Superior temporal gyrus (tissue), 1 donor: ENCODE measurements at regions not wholly inside any gene's neighbourhood (a gene's known extent, or its start where the extent isn't known, plus 50 kb on each side); places are given as distances from the start of the nearest gene placed in this dataset.

Experiments used
- DNase-seq: peaks from one replicate; pipeline ENCODE4 v3.0.0-alpha.2; 2016; ENCODE audit errors: extremely low spot score

DNA sequence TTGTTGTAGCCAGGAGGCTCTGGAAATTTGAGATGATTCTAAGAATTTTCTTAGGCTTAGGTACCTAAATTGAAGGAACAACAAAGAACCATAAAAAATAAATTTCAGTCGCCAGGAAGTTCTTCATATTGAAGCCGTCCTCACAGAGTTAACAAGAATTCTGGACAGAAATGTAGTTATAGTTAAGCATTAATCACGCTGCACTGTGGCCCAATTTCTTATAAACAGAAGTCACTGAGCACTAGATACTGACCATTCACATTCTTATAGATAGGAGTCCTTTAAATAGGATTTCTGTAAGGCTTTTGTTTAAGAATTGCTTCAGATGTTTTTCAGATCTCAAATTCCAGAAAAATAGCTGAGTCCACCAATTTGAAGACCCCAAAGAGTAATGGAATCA is 256.2 kb upstream of the PITRM1 start:
- DNase-seq, result no peak

DNA sequence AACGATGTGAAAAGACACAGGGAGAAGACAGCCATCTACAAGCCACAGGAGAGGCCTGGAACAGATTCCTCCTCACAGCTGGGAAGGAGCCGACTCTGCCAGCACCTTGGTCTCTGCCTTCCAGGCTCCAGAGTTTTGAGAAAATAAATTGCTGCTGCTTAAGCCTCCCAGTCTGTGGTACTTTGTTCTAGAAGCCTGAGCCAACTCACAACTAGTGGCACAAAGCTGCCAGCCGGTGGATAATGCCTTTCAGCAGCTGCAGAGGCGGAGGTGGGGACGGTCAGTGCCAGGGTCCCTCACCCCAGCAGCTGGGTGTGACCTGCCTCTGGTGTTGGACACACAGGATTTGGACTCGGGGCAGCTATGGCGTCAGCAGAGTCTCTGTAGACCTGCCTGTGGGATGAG is 255.4 kb upstream of the PITRM1 start:
- DNase-seq, result no peak

DNA sequence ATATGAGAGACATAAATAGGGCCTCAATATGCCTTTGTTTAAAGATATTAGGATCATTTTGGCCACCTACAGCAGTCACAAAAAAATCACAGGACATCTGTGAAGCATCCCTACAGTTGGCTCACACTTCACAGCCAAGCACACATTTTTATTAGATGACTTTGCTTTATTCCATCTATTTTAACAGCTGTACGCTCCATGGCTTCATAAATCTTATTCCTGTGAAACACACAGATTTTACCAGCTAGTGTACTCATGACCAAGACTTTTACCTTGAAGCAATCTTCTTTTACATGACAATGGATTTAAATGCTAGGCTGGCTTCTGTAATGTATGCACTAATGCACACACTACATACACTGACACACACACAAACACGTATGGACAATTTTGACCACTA is 254.8 kb upstream of the PITRM1 start:
- DNase-seq, result no peak

DNA sequence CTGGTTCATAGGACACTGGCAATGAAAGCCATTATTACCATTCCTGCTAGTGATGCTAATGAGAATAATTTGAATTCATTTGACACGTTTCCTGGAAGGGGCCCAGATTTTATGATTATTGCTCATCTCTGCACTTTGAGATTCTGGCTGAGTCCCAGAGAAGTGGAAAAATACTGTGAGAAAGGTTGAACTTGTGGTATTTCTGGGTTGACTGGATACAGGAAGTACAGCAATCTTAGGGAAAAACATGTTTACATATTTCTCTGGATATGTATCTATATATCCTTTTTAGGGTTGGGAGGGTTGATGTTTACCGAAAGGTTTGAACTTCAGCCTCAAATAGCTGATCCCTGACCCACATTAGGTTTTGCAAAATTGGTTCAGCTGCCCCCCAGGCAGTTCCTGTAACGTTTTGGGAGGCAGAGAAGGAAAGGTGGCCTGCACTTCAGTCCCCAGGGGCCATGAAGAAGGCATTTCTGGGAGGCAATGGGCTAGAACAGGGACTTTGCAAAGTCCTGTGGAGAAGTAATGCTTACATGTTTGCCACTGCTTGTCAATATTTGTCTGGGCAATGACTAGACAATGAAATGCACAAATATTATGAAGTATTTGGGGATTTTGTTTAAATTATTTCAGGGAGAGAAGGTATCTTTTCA is 253.7 kb upstream of the PITRM1 start:
- DNase-seq, result no peak

DNA sequence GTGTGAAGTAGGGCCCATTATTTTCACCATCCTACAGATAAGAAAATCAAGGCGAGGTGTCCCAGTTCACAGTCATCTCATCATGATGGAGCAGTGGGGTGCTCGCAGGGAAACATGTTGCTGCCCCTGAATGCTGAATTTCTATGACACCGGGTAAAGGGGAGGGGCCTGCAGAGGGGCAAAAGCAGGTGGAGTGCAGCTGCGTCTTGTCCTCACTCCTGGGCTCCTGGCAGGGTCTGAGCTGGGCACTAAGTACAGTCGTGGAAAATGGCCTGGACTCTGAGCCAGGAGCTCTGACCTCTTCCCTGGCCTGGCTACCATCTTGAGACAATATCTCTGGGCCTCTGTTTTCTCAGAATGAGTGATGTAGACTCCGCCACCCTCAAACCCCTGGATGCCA is 253.1 kb upstream of the PITRM1 start:
- DNase-seq, result no peak

DNA sequence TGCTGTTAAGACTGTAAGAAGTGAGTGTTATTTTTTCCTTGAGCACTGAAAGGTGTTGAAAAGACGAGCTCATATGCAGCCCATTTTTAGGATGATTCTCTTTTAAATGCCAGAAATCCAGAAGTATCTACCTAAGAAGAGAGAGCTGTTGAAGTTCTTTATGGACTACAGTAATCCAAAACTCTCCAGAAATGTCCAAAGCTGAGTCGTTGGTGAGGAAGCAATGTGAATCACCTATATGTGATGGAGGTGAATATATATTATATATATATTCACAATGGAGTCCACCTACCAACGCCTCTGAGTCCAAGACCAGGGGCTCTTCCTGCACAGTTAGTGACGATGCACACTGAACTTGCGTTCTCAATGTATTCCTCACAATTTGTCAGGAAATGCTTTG is 252.7 kb upstream of the PITRM1 start:
- DNase-seq, result no peak

DNA sequence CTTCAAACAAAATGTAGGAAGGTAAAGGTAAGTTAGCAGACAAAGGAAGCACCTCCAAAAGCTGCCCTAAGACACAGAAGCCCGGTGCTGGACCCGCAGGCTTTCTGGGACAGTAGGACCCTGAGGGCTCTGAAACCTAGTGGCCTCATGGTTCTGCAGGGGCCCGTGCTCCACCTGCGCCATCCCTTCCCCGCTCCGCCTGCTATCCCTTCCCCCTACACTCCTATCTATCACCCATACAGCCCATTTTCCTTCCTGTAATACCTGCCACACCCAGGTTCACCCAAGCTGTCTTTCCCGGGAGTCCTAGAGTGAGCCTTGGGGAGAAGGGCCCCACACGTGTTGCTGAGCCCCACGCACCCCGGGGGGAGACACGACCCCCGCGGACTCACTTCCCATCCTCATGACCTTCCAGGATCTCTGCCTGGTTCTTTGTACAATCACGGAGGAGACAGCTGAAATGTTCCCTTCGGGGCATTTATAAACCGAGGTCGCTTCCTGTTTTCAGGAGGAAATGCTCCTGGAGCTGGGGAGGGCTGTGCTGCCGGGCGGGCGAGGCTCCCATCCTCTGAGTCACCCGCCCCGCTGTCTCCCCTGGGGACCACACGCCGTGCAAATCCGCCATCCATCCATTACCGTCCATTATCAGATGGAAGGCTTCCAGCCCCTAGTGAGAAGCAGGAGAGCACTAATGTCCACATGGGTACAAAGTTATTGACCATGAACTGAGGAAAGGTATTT is 251.7 kb upstream of the PITRM1 start:
- DNase-seq, result no peak

DNA sequence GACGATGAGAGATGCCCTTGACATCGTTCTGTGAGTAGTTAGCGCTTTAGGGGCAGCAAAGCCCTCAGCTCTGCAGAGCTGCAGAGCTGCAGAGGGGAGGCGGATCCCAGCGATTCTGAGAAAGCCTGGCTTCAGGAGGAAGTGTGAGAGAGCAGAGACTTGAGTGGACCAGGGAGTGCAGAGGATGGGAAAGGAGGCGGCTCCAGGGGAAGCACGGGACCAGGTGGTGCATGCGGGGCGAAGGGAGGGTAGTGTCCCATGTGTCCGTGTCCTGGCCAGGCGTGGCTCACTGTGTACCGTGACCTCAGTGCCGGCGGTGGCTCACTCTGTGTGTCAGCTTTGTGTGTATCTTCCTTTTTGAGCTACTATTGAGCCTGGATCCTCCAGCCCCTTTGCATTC is 250.8 kb upstream of the PITRM1 start:
- no peak for DNase-seq

DNA sequence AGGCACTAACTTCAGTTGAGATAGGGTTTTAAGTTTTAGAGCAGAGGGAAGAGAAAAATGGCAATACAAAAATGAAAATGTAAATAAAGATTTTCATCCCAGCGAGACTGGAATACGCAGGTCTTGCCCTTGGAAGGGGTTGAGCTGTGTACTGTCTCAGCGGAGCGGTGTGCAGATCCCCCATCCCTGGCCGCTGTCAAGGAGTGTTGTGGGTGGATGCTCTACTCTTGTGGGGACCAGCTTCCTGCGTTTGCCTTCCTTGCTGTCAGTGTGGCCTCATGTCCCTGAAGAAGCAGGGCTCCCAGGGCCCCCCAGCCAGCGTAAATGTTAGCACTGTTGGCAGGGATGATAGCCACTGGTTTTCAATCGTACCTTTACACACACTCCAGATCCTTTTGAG is 249.7 kb upstream of the PITRM1 start:
- no peak for DNase-seq

DNA sequence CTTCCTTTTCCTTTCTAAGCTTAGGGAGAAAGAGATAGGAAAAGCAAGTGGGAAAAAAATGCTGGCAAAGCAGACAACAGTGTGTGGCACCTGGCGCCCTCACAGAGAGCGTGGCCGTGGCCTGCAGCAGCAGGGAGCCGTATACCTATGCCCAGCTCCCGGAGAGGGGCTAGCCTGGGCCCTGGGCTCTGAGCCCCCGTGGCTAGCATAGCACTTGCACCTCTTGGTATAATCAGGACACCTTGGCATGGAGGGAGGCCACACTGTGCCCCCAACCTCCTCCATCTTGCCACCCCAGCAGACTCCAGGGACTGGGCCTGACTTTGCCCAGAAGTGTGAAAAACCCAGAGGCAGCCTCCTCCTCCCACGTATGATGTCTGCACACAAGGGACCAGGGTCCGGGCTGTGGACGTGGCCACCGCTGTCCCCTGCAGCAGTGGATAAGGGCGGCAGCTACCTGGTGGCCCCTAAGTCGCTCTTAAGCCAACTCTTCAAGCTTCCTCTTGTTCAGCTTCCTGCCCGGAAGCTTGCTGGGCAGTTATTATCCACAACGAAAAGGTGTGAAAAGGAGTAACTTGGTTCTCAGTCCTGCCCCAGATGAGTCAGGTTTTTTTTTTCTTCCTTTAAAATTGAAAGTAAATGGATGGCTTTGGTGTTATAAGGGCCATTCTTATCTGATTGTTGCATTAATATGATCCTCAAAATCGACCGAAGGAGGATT is 249.1 kb upstream of the PITRM1 start:
- no peak for DNase-seq

DNA sequence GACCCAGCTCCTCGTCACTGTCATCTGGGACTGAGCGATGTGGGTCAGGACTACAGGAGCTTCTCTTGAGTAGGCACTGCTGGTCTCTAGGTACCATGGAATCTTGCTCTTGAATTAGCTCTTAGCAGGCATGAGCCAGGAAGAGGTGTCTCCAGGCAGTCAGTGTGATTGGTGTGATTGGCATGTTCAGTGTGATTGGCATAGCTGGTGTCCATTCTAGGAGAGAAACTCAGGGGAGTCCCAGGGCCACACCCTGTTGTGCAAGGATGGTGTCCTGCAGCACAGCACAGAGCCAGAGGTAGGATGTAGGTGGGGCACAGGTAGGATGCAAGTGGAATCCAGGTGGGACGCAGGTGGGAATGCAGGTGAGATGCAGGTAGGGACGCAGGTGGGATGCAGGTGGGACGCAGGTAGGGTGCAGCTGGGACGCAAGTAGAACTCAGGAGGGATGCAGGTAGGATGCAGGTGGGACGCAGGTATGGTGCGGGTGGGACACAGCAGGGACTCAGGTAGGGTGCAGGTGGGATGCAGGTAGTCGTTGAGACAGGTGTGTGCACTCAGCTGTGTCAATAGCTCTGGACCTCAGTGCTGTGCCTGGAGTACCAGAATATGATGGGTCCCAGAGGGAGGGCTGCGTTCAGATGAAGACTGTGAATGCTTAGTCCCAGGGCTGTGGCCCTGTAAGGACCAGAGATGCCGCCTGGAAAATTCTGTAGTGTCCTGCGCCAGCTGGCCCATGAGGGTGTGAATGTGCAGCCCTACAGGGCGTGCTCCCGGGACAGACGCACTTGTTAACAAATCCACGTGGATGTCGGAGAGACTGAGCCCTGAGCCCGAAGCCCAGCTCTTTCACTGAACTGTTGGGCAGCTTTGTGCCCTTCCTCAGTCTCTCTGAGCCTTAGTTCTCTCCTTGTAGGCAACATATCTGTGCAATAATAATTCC is 248.2 kb upstream of the PITRM1 start:
- DNase-seq, result no peak

DNA sequence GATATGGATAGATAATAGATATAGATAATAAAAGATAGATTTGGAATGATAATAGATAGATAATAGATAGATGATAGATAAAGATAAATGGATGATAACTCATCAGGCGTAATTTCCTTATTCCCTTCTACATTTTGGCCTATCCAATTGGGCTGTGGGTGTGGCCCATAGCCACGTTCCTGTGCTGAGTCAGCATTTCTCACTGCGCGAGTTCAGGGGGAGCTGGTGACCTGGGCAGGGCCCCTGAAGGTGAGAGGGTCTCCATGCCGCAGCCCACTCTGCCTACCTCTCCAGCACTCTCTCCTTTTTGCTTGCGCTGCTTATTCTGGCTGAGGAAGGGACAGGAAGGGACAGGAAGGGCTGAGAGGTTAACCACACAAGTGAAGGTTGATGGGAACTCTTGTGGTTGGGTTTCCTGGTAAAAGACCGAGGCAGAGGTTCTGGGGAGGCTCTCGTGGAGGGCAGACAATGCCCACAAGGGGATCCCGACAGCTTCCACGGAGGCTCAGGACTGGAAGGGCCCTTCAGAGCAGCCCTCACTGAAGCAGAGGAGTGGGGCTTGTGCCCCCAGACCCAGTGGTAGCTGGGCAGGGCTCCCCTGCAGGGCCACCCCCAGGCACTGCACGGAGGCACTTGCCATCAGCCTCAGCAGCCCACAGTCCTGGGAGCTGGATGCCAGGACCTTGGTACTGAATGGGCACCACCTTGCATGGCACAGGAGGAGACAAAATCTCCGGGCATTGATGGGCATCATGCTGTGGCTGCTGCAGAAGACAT is 247.3 kb upstream of the PITRM1 start:
- no peak for DNase-seq

DNA sequence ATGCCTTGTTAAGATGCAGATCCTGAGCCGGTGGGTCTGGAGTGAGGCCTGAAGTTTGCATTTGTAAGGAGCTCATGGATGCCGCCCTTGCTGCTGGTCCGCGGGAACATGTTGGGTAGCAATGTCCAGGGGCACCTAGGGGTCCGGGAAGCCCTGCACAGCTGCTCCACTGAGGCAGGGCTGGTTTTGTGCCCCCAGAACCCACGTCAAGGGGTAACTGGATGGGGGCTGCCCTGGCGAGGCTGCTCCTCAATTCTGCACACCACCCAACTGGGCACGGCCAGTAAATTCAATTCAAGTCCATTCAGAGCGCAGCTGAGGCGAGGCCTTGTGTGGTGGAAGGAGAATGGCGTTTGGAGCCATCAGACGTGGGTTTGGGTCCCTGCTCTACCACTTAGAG is 246.3 kb upstream of the PITRM1 start:
- no peak for DNase-seq

DNA sequence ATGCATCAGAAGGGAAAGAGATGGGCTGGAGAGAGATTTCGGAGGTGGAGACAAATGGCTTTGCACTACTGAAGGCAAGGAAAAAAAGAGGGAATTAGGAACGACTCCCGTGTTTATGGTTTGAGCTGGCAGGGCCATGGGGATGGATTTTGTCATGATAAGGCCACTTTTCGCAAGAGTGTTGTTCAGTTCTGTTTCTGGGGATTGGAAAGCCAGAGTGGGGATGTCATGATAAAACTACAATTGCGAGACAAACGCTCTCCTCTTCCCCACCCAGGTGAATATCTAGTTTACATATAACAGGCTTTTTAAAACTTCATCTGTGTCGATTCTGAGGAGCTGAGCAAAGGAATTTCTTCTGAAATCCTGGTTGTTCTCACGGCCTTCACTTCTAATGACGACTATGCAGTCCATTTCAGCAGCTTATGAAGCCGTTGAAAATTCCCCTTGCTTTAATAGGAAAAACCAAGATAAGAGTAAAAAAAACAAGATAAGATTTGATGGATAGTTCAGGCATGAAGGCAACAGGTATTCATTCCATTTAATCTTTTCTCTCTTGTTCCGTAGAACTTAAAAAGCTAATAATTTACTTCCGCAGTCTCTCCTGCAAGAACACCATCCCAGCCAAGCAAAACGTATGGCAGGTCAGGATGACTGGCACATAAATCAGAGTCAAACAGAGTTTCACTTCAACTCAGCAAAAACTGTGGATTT is 245.6 kb upstream of the PITRM1 start:
- no peak for DNase-seq

DNA sequence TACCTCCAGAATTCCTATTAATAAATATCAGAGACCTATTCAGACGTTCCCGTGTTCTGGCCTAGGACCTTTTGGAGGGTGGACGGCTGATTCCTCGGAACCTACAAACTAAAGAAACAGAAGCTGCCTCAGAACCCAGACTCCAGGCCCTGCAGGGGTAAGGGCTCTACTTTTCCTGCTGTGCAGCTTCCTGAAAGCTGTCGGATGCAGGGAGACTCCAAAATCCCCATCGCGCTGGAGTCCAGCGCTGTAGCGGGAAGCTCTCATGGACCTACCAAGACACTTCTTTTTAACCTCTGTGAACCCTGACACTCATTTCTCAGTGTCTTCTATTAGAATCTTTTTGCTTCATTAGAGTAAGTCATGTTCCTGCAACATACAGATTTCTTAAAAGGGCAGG is 244.5 kb upstream of the PITRM1 start:
- DNase-seq, result no peak

DNA sequence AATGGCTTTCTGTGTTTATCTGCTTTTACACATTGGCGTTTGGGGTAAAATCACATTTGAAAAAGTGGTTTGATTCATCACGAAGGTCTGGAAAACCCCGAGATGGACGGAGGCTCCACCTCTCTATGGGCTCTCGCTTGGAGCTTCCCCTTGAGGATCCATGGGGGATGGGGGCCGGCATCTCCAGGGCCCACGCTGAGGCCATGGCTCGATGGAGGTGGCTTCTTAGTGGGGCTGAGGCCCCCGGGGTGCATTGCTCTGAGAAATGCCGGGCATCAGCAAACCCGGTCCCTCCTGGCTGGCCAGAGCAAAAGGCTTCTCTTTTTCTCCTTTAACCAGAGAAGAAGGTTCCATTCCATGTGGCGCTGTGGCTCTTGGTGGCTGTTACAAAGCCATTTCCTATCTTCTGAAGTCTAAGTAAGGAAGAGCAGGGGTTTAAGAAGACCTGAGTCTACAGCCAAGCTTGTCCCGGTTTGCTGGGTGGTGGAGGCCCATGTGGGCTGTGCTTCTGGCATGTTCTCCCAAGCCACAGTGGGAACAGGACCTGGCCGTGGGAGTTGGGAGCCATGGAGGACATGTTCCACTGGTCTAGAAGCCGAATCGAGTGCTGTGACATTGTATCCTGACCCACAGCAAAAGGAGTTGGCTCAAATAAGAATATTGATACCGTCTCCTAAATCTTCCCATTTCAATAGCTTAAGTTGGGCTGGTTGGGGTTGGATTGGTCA is 243.5 kb upstream of the PITRM1 start:
- DNase-seq, result no peak

DNA sequence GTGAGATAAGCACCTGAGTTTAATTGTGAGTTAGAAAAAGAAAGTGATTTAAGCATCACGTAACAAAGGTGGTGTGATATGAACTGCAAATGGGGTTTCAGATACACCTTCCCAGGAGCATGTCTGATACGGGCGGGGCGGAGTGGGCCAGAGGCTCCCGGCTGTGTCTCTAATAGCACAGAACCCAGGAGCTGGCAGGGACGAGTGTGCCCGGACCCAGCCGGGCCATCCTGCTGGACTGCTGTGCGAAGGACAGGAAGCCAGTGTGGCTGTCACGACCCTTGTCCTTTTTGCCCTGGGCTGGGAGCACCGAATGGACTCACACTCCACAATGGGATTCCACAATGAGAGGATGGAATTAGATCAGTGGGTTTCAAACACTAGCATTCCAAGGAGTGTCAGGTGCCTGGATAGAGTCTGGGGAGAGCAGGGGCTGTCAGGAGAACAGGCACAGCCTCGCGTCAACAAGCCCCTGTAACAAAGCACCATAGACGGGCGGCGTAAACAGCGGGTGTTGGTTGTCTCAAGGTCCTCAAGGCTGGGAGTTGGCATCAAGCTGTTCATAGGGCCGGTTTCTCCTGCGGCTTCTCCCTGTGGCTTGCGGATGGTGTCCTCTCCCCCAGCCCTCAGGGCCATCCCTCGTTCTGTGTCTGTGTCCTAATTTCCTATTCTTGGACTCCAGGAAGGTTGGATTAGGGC is 242.6 kb upstream of the PITRM1 start:
- DNase-seq, result no peak

DNA sequence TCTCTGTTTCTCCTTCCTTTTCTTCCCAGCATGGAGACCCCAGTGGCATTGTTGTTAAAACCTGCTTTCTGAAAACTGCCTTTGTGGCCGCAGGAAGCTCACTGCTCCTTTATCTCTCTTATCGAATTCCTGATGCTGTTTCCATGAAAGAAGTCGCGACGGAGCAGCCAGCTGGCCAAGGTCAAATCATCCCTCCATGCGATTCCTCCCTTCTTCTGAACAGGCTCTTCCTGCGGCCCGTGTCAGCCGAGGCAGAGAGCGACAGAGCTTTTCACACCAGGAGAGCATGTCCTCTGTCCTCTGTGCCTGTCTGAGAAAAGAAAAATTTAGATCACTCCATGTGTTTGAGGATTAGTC is 242.1 kb upstream of the PITRM1 start:
- no peak for DNase-seq

DNA sequence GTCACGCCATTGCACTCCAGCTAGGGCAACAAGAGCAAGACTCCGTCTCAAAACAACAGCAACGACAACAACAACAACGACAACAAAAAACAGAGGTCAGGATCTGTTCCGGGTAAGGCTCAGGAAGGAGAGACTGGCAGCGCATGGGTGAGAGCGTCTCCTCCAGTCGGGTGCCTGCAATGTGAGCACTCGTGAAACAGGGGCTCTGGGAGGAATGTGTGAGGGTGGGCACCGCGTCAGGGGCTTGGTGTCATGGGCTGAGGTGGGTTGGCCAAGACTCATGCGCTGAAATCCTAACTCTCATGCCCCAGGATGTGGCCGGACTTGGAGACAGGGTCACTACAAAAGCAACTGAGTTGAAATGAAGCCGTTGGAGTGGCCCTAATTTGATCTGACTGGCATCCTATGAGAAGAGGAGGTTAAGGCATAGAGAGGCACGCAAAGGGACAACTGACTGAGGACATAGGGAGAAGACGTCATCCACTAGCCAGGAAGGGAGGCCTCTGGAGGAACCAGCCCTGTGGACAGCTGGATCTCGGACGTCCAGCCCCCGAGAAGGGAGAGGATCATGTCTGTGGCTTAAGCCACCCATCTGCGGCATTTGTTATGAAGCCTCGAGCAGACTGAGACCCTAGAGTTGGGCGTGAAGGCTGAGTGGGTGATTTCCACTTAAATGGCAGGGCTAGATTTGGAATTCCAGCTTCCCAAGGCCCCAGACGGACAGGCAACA is 241.5 kb upstream of the PITRM1 start:
- no peak for DNase-seq
